Mucosa of gallbladder (tissue), 1 donor: ENCODE measurements at regions not wholly inside any gene's neighbourhood (a gene's known extent, or its start where the extent isn't known, plus 50 kb on each side); places are given as distances from the start of the nearest gene placed in this dataset.

Experiments
- DNase-seq: peaks from one replicate; pipeline ENCODE4 v3.0.0-alpha.2; 2020; ENCODE audit warnings: low spot score
- donor health status: DM: no; HTN: no; CAD: no.

DNA sequence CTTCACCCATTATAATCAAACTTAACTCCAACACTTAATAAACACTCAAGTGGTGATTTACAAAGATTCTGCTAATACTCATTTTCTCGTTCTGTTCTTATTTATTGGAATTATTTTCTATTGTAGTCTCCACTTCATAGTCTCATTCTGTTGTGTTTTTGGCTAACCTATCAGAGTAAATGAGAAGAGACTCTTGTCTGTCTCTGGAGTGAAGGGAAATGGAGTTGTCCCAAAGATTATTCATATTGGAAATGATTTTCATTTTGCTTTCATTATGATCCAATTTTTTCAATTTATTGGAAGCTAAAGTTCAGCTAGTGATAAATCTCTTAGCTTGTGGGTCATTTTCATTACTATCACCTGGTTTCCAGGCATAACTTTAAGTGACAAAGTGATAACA, 454.9 kb upstream of the JAG1 start:
- DNase-seq = no peak

DNA sequence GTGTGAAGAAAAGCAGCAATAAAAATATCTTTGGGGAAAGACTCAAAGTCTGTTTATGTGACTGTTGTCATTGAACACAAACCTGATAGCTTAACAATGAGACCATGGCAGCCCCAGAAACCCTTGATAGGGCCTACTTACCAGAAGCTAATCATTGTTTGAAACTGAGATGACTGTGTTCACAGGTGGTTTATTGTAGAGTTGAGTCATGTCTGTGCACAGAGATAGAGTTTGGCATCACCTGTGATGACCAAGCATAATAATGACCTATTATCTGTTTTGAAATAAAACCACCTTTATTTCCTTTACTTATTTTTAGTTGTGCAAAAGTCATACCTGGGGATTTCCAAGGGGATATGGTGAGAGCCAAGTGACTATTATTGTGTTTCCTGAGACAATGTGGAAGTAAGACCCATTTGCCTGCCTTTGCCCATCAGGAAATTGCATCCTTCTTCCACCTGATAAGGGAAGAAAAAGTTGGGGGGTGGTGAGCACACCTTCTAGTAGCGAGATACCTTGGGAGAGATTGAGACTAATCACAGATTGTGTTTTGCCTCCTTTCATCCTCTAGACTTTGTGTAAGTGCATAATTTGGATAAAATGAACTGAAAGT, 456.9 kb upstream of the JAG1 start:
- no peak for DNase-seq

DNA sequence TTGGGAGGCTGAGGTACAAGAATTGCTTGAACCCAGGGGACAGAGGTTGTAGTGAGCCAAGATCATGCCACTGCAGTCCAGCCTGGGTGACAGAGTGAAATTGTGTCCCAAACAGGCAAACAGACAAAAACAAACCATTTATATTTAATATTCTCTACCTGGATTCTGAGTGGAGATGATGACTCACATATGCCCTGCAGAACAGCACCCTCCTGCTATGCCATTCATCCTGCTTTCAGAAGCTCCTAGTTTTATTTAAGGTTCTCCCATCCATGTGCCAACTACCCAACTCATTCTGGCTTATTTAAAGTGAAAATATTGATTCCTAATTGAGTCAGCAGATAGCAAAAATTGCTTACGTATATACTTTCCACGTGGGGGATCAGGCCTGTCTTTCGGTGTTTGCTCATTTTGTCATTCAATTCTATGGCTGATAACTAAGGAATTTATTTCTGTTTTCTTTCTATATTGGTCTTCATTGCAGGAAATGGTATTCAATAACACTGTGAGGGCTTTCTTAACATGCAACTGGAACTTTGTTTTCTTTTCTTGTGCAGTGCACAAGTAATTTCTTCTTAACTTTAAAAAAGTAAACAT, 459.1 kb upstream of the JAG1 start:
- DNase-seq = no peak

DNA sequence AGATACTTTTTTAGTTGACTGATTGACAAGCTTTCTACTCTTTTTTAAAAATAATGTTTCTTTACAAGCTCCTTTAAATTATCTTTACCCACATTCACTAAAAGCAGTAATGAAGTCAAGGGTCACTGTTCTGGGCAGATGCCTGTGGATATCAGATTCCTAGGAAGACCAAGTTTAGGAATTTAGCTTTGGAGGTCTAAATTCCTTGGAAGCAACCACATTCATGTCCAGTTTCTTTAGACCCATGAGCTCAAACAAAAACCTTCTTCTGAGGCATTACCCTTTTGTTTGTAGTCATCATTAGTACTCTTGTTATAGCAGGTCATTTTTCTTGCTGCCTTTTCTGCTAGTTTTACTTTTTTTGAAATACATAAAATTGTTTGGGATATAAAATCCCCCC, 462.9 kb upstream of the JAG1 start:
- DNase-seq = no peak

DNA sequence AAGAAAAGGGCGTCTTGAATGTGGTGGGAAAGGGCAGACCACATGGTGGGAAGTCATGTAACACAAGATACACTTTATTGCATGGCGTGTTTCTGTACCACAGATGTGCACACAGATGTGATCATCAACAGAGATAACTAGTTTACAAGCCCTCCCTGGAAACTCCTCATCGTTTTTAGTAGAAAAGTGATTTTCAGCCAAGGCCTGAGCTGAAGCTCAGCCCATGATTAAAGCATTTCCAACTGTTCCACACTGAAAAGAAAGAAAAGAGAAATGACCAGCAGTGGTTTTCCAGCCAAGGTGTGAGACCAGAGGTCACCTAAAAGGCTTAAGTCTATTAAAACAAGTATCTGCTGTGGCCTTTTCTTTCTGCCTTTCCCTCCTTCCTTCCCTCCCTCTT, 463.9 kb upstream of the JAG1 start:
- DNase-seq = no peak

DNA sequence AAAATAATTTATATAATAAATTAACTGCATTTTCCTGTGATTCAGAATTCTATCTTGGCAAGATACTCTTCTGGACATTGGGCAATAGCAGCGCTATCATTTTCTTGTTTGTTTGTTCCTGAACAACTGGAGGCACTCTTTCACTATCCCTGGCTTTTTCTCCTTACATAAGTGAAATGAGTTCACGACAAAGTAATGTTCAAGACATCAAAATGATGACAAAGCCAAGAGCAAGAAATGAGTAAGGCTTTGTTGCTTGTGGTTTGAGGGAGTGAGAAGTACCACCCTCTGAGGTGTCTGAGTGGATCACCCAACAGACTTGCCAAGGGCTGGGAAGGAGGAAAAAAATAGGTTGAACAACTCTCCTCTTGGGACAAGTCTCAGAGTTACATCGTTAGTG, 466.6 kb upstream of the JAG1 start:
- no peak for DNase-seq

DNA sequence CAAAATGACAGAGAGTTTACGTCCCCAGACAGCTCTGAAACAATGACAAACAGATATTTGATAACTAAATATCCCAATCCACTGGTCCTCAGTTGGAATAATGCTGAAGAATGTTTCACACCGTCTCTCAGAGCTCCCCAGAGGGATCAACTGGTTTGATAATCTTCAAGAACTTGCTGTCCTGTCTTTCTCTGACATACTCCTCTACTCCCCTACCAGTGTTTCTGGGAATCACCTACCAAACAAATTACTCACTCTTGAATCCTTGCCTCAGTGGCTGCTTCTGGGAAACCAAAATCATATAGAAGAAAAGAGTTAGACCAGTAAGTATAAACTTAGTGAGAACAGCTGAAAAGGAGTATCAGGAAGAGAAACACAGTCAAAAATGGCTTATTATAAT, 469.7 kb upstream of the JAG1 start:
- DNase-seq = no peak

DNA sequence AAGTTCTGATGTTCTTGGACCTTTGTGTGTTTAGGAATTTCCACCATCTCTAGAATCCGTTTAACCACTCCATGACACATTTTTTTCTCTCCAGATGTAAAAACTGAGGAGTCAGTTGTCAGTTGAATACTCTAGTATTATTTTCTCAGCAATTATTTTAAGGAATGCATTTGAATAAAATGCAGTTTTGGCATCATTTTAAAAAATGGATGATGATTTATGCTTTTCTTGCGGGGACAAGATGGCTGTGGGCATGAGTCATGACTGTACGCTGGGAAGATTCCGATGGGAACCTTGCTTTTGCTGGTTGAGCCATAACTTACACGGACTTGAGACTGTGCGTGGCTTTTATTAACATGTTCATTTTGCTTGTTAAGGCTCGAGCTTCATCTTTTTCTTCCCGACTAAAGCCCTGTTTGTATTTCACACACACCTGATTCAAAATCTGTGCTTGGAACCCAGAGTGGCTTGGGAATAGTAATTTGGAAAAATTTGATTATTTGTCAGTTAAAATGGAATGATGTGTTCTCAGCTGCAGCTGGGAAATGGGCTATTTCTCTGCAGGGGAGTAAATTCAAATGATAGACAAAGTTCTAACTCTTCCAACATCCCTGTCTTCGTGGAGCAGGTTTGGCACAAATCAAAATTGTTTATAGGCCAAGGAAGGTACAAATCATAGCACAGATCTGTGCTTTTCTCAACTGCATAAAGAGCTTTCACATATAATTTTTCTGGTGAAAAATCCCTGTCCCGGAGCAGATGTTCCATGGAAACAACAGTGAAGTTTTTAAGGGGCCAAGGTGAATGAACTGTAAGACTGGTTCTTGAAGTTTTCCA, 470.5 kb upstream of the JAG1 start:
- no peak for DNase-seq

DNA sequence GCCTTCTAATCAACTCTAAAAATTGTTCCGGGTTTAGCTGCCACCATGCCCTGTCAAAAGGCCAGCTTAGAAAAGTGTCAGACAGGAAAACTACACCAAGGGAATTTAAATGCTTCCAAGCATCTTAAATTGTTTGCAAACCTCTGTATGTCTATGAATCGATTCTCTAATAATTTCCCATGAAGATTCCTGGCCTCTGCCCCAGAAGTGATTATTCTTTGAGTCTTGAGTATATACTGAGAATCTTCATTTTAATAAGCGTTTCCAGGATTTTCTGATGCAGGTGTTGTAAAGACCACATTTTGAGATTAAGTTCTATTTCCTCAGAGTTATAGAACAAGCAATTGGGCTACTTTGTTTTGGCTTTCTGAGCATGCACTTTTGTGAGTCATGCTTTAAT, 471.8 kb upstream of the JAG1 start:
- DNase-seq = no peak

DNA sequence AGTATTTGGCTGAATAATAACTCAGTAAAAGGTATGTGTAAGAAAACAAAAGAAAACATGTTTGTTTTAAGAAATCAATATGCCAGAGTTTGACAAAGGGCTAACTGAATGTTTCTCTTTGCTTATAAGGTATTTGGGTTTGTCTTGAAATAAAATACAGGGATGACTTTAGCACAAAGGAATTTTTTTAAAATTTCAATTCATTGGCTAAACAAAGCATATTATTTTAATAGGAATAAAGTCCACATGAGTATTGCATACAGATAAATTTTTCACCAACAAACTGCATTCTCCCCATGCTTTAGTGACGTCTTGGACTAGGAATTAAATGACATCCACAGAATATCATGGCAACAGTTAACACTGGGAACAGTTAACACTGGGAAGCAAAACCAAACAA, 480.0 kb upstream of the JAG1 start:
- no peak for DNase-seq

DNA sequence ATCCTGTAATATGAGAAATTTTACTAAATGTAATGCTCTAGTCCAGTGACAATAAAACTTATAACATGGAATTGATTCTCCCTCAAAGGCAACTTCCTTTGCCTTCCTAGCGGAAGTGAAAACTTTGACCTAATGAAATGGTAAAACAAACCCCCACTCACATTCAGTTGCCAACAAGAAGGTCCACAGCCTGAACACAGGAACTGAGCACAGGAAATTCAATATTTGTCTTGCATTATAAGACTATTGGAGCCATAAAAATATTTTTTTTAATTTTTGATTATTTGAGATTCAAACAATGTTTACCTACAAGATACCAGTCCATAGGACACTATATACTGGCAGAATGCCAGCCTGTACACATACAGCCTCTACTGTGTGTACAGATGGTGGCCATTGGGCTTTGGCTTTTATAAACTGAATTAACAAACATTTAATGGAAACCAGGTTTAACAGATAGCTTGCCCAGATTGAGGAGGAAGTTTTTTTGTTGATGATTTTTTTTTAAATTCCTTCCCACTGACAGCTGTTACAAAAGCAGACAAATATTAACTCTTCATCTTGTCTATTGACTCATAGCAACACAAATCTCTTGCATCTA, 481.5 kb upstream of the JAG1 start:
- DNase-seq = no peak

DNA sequence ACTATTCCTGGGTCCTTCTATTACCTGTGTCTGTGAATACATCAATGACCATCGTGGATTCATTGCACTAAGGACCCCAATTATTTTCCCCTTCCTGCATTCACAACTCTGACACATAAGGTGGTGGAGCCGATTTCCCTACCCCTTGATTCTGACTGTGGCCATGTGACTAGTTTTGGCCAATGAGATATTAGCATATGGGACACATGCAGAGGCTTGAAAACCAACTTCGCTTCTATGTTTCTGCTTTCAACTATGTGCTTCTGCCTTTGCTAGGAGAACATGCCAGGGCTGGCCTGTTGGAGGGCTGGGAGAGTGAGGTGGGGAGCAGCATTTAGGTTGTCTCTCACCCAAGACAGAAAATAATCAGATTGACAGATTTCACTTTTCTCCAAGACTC, 483.1 kb upstream of the JAG1 start:
- no peak for DNase-seq

DNA sequence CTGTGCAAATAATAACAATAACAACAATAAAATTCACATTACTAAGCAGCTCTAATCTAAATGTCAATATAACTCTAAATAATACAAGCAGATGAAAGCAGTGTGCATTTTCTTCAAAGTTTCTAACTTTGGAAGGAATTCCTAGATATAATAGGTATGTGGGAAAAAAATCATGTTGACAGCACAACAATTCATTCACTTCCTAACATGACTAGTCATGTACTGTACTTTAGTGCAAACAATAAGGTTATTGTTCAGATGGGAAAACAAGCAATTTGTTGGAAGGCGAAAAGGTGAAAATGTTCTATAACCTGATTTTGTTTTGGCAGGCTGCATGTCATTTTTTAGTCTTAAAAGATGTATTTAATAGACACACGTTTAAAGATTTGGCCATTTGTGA, 484.3 kb upstream of the JAG1 start:
- DNase-seq = no peak

DNA sequence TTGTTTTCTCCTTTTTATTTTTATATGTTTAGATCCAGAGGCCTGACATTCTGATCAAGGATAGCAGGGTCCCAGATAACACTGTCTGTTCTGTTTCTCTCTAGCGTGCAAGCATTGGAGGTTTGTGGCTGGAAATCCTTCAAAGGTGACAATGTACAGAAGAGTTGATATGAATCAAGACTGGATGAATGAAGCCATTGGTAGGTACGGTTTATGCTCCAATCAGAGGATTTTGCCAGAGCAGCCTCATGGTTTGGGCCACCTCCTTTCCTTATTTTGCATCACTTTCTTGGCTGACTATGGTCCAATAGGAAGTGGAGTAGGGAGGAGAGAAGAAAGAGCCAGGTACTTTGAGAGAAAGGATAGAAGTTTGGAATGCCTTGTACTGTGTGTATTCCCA, 484.8 kb upstream of the JAG1 start:
- DNase-seq = no peak

DNA sequence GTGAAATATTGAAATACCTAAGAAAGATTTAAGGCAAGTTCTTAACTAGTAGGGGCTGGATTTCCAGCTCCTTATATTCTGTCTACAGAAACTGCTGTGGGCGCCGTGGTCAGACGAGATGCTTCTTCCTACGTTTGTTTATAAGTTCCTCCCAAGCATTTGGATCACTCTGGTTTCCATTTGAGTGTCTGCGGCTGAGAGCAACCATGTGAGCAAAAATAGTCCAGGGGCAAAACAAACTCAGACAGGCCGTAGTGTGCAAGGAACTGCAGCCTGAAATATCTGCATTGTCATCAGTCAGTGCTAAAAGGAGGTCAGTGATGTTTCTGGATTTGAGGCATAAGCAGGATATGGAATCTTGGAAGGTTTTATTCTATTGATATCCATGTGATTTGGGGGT, 485.9 kb upstream of the JAG1 start:
- peak; percentile 35 for DNase-seq

DNA sequence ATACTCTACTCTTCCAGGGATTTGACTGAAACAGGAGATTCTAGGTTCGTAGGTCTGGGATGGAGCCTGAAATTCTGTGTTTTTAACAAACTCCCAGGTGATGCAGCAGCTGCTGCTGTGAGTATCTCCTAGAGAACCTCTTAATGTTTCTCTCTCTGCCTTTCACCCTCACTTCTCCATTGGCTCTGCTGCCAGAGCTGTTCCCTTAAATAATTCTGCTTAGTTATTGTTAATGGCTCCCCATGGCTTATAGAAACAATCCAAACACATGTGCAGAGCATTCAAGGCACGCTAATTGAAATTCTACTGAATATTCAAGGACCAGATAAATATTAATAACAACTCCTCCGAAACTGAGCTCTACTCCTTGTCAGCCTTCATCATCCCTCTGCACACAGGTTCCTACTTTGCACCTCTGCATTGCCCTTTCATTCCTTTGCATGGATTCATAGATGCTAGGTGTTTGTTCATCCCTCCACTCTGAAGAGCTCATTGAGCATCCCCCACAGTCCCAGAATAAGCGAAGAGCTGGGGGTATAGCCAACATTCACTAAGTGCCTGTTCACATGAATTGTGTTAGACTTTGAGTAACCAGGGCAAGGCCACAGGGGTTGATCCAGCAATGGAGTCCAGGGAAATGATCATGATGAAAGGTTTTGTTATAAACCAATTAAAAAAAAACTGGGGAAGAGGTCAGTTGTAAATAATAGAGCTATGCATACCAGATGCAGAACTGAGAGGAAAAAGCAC, 488.4 kb upstream of the JAG1 start:
- DNase-seq = no peak

DNA sequence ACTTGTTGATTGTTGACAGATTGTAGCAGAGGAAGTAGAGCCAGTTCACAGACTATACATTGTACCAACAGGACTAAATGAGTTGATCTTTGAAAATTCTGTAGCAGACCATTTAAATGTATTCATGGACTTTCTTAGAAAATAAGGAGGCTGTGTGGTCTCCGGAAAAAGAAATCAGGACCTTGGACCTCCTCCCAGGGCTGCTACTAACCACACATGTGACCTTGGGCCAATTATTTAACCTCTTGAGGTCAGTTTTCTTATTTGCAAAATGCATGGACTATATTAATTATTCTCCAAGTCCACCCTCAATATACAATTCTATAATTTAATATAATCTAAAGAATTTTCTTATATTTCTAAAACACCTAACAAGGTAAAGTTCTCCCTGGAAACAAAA, 492.0 kb upstream of the JAG1 start:
- DNase-seq = no peak

DNA sequence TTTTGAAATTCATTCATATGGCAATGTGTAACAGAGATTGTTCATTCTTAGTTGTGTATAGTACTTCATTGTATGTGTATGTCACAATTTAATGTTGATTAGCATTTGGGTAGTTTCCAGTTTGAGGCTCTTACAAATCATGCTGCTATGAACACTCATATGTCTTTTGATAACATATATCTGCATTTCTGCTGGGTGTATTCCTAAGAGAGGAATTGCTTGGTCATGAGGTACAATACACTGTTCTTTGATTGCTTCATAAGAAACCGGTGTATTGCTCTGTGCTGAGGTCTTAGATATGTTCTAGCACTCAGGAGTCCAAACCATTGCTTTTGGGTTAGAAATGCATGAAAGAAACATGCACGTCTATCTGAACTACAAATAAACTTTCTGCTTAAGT, 492.9 kb upstream of the JAG1 start:
- DNase-seq = no peak

DNA sequence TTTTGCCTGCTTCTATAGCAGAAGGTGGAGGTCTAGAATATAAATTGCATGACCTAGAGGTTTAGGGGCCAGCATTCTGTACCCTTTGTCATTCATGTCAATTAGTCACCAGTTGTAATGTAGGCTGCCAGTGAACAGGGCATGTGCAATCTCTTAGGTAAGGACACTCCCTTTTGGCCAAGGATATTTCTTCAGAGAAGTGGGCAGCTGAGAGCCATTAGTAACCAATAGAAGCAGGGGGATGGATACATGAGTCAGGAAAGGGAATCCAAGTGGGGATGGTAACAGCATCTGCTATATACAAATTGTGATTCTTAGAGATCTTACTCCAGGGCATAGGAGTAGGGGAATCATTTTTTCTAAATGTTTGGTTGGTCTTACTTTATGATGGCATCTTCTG, 494.2 kb upstream of the JAG1 start:
- no peak for DNase-seq

DNA sequence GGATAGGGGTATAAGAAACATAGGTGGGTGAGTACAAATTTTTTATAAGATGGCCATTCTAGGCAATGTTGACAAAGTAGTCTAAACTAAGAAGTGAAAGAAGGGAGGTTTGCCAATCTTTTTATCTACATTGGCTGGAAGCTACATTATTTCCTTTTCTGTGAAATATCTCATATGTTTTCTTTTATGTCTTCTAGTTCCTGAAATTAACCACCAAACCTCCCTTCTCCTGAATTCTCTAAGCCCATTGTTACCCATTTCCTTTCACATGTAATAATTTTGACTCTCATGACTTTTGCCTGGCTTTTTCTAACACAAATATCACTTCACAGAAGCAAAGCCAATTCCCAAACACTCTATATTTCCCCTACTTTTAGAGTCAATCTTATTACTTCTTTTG, 496.2 kb upstream of the JAG1 start:
- no peak for DNase-seq

DNA sequence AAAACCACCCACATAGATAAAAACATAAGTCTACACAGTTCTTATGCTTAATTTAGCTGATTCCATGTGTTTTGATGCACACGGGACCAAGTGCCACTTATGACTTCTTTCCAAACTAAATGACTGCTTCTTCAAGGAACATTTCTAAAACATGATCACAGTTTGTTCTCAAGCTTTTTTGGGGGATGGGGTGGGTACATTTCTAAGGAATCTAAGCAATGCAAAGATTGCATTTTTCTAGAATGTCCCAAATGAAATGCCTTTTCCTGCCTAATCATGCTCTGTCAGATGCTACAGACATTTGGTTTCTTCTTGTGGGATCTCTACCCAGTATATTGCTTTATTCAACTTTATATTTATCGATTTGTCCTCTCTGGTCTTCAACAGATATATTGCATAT, 496.8 kb upstream of the JAG1 start:
- DNase-seq = no peak

DNA sequence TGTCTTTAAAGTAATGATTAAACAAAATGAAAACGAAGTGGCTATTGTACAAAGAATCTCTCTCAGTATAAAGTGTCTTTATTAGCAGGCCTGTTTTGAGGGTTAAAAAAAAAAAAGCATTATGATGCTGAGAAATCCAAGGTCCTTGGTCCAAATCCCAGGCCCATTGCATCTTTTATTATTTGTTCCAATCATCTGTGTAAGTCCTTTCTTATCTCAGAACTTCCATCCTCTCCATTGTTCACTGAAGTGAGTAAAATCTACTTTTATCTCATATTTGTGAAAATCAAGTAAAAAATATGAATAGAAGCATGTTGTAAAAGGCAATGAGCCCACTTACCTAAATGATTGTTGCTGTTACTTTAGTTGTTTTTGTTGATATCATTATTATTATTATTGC, 499.1 kb upstream of the JAG1 start:
- DNase-seq = no peak
